ENCODE measurements at regions not wholly inside any gene's neighbourhood (a gene's known extent, or its start where the extent isn't known, plus 50 kb on each side); places are given as distances from the start of the nearest gene placed in this dataset.

GRCh38 chr5:93296338-93296737, 284.7 kb downstream of the NR2F1-AS1 start:
- H3K4me3 ChIP-seq (ENCODE audit: low read length, poor library complexity, severe bottlenecking) = no peak overlapping the region
- no peaks in the 10 kb centered on the region for H4K20me1 ChIP-seq (ENCODE audit: insufficient read depth, low read length, poor library complexity, severe bottlenecking)
- H3F3A ChIP-seq (ENCODE audit: low read depth) = no peaks in the 10 kb centered on the region
- no peak overlapping the region for H2AFZ ChIP-seq (ENCODE audit: low read length)
- no peak overlapping the region for H3K9ac ChIP-seq (ENCODE audit: low read depth, low read length, poor library complexity, severe bottlenecking)
- H3K9me2 ChIP-seq (replicated peaks; ENCODE audit: low read depth, low read length) = no peaks in the 10 kb centered on the region
- no peaks in the 10 kb centered on the region for H3K36me3 ChIP-seq (ENCODE audit: insufficient read depth, low read length)
- H3K4me2 ChIP-seq (ENCODE audit: low read depth, low read length, poor library complexity, severe bottlenecking) = no peak overlapping the region
- TF ChIP-seq EZH2phosphoT487 (IDR thresholded peaks at IDR 0.05; ENCODE audit: borderline replicate concordance) = no peak
- TF ChIP-seq, protein P1, sequence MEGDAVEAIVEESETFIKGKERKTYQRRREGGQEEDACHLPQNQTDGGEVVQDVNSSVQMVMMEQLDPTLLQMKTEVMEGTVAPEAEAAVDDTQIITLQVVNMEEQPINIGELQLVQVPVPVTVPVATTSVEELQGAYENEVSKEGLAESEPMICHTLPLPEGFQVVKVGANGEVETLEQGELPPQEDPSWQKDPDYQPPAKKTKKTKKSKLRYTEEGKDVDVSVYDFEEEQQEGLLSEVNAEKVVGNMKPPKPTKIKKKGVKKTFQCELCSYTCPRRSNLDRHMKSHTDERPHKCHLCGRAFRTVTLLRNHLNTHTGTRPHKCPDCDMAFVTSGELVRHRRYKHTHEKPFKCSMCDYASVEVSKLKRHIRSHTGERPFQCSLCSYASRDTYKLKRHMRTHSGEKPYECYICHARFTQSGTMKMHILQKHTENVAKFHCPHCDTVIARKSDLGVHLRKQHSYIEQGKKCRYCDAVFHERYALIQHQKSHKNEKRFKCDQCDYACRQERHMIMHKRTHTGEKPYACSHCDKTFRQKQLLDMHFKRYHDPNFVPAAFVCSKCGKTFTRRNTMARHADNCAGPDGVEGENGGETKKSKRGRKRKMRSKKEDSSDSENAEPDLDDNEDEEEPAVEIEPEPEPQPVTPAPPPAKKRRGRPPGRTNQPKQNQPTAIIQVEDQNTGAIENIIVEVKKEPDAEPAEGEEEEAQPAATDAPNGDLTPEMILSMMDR (conservative IDR thresholded peaks at IDR 0.05; ENCODE audit: low read length) = no peak
- no peaks in the 10 kb centered on the region for H3K79me2 ChIP-seq (ENCODE audit: insufficient read depth, low read length)
- no peaks in the 10 kb centered on the region for H3K4me1 ChIP-seq (ENCODE audit: insufficient read depth, low read length, poor library complexity, severe bottlenecking)
- H3K27me3 ChIP-seq (ENCODE audit: insufficient read depth, low read length, poor library complexity, severe bottlenecking) = no peaks in the 10 kb centered on the region
- H3K9me3 ChIP-seq (ENCODE audit: insufficient read depth, low read depth, low read length) = no peaks in the 10 kb centered on the region

GRCh38 chr5:93294996-93295395, 286.0 kb downstream of the NR2F1-AS1 start:
- TF ChIP-seq EZH2phosphoT487 (IDR thresholded peaks at IDR 0.05; ENCODE audit: borderline replicate concordance) = no peak
- TF ChIP-seq, protein P1 (conservative IDR thresholded peaks at IDR 0.05; ENCODE audit: low read length) = no peak
- Histone ChIP-seq H3F3A (ENCODE audit: low read depth) (no peaks in the 10 kb centered on the region), H2AFZ (ENCODE audit: low read length) (no peak overlapping the region), H3K9ac (ENCODE audit: low read depth, low read length, poor library complexity, severe bottlenecking) (no peak overlapping the region), H3K4me3 (ENCODE audit: low read length, poor library complexity, severe bottlenecking) (no peak overlapping the region), H3K36me3 (ENCODE audit: insufficient read depth, low read length) (no peaks in the 10 kb centered on the region), H3K27me3 (ENCODE audit: insufficient read depth, low read length, poor library complexity, severe bottlenecking) (no peaks in the 10 kb centered on the region), H3K9me3 (ENCODE audit: insufficient read depth, low read depth, low read length) (no peaks in the 10 kb centered on the region), H3K79me2 (ENCODE audit: insufficient read depth, low read length) (no peaks in the 10 kb centered on the region), H3K4me2 (ENCODE audit: low read depth, low read length, poor library complexity, severe bottlenecking) (no peak overlapping the region), H3K9me2 (replicated peaks; ENCODE audit: low read depth, low read length) (no peaks in the 10 kb centered on the region), H4K20me1 (ENCODE audit: insufficient read depth, low read length, poor library complexity, severe bottlenecking) (no peaks in the 10 kb centered on the region), H3K4me1 (ENCODE audit: insufficient read depth, low read length, poor library complexity, severe bottlenecking) (no peaks in the 10 kb centered on the region)

- Histone ChIP-seq H3K4me1 (ENCODE audit: insufficient read depth, low read length, poor library complexity, severe bottlenecking) (no peaks in the 10 kb centered on the region), H3K9ac (ENCODE audit: low read depth, low read length, poor library complexity, severe bottlenecking) (no peak overlapping the region), H3K4me3 (ENCODE audit: low read length, poor library complexity, severe bottlenecking) (no peak overlapping the region), H3F3A (ENCODE audit: low read depth) (no peaks in the 10 kb centered on the region), H3K9me2 (replicated peaks; ENCODE audit: low read depth, low read length) (no peaks in the 10 kb centered on the region), H3K79me2 (ENCODE audit: insufficient read depth, low read length) (no peaks in the 10 kb centered on the region), H3K4me2 (ENCODE audit: low read depth, low read length, poor library complexity, severe bottlenecking) (no peak overlapping the region), H3K36me3 (ENCODE audit: insufficient read depth, low read length) (no peaks in the 10 kb centered on the region), H3K9me3 (ENCODE audit: insufficient read depth, low read depth, low read length) (no peaks in the 10 kb centered on the region), H3K27me3 (ENCODE audit: insufficient read depth, low read length, poor library complexity, severe bottlenecking) (no peaks in the 10 kb centered on the region), H2AFZ (ENCODE audit: low read length) (no peak overlapping the region), H4K20me1 (ENCODE audit: insufficient read depth, low read length, poor library complexity, severe bottlenecking) (no peaks in the 10 kb centered on the region)
- TF ChIP-seq EZH2phosphoT487 (IDR thresholded peaks at IDR 0.05; ENCODE audit: borderline replicate concordance) = no peak
- TF ChIP-seq, protein P1 (conservative IDR thresholded peaks at IDR 0.05; ENCODE audit: low read length) = no peak
Observed at GRCh38 chr5:93294199-93294598, 286.8 kb downstream of the NR2F1-AS1 start.

All from Loucy (cell line).